HG02885 (cell line): ENCODE measurements at regions not wholly inside any gene's neighbourhood (a gene's known extent, or its start where the extent isn't known, plus 50 kb on each side); places are given as distances from the start of the nearest gene placed in this dataset.

Experiments used
- ATAC-seq: cut with Tn5 transposase; IDR thresholded peaks from one replicate; pipeline ENCODE4 v1.9.1; 2021; ENCODE audit warnings: mild to moderate bottlenecking; ENCODE audit not compliant: unreplicated experiment, poor library complexity

- no peak for ATAC-seq
These were observed 494.4 kb downstream of the XPNPEP1 start for GRCh38 chr10:109428775-109429491.

GRCh38 chr10:109427411-109427810 is 495.9 kb downstream of the XPNPEP1 start:
- ATAC-seq: no peak

GRCh38 chr10:109426987-109427386 is 496.3 kb downstream of the XPNPEP1 start:
- no peak for ATAC-seq

- no peak for ATAC-seq
These were observed 504.5 kb downstream of the XPNPEP1 start for GRCh38 chr10:109418795-109419194.

- ATAC-seq: no peak
These were observed 505.5 kb downstream of the XPNPEP1 start for GRCh38 chr10:109417803-109418202.

DNA sequence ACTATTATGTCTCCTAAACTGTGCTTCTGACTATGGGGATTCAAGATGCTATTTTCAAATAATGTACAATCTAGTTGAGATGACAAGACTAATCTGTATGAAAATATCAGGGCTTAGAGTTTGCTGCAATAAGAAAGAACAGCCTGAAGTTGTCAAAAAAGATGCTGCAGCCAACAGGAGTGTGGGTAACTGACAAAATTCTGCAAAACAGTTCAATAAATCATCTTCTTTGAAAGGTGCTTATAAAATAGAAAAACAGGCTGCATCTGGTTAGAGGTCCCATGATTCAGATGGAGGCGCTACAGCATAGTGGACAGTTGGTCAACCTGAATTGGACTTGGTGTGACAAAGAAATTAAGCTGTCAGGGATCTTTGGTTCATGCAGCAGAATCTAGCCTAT is 511.0 kb downstream of the XPNPEP1 start:
- no peak for ATAC-seq

DNA sequence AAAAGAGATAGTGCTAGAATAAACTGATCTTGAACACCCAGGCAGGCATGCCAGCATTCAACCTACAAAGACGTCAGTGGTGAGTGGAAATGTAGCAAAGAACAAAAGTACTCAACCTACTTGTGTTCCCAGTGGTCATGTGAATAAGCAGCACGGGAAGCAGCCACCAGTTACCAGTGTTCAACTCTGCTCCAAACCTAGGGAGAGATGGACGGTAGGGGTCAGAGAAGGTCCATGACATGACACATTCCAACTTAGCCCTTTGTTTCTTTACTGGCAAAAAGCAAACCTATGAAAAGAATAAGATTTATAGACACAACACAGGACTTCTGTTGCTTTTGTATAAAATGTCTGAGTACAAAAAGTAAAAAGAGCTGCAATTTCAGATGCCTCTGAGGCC is 511.4 kb downstream of the XPNPEP1 start:
- no peak for ATAC-seq

DNA sequence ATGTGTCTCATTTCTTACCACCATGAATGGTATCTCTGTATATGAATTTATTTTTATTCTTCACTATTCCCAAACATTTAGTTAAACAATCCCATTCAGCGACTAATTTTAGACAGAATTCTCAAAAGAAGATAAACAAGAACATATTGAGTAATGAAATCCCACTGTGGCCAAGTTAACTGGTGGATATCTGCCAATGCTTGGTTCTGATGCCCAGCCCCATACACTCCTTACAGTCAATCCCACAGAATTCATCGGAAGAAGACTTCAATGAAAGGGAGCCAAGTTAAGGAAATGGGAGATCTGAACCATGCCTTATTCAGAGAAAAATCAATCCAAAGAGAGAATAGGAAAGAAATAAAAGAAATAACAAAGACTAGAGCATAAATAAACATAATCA is 518.0 kb downstream of the XPNPEP1 start:
- no peak for ATAC-seq

DNA sequence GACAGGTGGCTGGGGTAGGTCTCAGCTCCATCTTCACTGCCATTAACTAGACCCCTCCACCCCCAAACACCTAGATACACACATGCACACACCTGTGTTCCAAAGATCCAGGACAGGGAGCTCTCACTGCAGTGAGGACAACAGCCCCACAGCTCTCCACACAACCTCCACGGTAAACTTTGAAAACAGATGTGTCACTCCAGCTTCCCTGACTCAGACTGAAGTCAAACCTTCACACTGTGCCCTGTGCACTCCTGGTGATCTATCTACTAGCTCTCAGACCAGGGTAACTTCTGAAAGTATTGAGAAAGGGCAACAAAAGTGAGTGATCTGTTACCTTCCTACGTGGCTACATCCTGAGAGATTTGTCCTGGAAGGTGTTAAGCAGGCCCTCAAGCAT is 519.8 kb downstream of the XPNPEP1 start:
- no peak for ATAC-seq

GRCh38 chr10:109393425-109393824 is 529.9 kb downstream of the XPNPEP1 start:
- ATAC-seq: no peak

- no peak for ATAC-seq
These were observed 536.4 kb downstream of the XPNPEP1 start for GRCh38 chr10:109386921-109387320.

- ATAC-seq: no peak
These were observed 537.2 kb downstream of the XPNPEP1 start for GRCh38 chr10:109386101-109386500.

DNA sequence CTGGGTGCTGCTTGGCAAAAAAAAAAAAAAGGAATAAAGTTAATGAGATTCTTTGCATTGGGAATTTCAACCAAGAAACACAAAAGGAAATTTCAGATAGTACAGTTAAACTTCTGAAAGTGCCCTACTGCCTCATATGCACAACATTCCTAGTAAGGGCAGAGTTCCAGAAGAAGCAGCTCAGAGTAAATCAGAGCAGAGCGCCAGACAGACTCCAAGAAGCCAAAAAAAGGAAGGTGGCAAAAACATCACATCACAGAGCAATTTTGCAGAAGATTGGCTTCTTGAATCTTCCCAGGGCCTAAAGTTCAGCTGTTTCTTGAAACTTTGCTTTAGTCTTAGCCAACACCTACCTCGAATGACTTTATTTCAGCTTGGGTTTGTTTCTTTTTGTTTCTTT is 544.1 kb downstream of the XPNPEP1 start:
- no peak for ATAC-seq

DNA sequence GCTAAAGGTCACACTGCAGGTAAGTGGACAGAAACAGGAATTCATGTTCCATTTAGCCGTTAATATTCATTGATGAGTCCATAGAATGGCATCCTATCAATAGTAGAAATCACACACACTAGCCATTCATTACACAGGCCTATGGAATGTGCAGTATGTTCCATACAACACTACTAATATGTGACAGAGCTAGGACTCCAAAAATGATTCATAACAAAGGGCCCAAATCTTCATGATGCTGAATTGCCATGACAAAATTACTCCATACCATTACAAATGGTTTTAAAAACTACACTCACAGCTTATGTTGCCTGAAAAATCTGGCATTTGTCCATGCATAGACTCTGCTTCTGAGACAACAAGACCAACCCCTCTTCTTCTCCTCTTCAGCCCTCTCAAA is 549.1 kb downstream of the XPNPEP1 start:
- ATAC-seq: no peak

- no peak for ATAC-seq
These were observed 564.0 kb downstream of the XPNPEP1 start for GRCh38 chr10:109359316-109359715.

DNA sequence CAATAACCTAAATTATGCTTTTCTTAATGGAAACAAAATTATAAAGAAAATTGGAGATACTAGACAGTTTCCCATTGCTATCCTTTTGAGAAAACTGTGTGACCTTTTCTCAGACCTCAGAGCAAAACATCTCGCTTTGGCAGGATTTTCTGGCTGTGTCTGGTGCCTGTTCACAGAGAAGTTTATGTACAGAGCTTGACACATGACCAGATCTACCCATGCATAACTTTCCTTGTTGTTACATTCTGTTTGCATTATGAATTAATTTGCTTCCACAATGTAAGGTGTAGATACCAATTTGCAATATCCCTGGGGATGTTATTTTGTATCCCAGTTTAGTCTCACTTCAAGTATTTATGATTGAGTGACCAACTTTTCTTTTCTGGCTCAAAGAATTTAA is 565.0 kb downstream of the XPNPEP1 start:
- no peak for ATAC-seq

- ATAC-seq: no peak
These were observed 575.0 kb downstream of the XPNPEP1 start for GRCh38 chr10:109348324-109348723.

- ATAC-seq: no peak
These were observed 580.0 kb downstream of the XPNPEP1 start for GRCh38 chr10:109343293-109343692.

- no peak for ATAC-seq
These were observed 581.3 kb downstream of the XPNPEP1 start for GRCh38 chr10:109341986-109342385.

GRCh38 chr10:109328001-109328400 is 595.3 kb downstream of the XPNPEP1 start:
- no peak for ATAC-seq

DNA sequence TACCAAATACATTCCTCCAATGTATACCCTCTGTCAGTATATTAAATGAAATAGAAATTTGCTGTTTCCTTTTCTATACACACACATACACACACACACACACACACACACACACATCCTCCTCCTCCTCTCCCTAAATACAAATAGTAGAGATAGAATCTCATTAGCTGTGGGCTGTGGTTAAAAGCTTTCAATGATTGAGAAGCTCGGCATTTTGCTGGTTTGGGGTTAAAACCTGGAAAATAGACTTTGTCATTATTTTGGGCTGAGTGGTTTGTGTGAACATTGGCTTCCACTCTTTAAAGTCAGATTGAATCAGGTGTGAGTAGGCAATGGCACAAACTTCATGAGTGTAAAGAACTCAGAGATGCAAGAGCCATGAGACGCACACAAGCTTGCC is 596.0 kb downstream of the XPNPEP1 start:
- ATAC-seq: no peak

DNA sequence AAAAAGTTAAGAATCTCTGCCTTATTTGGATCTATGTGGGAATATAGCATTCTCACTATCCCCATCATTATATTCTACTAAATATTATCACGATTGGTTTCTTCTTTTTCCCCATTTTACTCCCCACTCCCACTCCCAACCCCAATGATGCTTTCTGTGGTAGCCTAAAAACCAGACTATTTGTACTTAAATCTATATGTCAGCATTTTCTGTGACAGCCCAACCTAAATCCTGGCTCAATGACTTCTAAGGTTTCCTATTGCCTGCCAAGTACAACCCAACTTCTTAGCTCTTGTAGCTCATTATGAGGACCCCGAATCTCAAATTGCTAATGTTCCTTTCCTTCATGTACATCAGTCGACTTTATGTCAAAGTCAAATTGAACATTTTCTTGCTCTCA is 598.6 kb downstream of the XPNPEP1 start:
- ATAC-seq: no peak
